ENCODE measurements at regions not wholly inside any gene's neighbourhood (a gene's known extent, or its start where the extent isn't known, plus 50 kb on each side); places are given as distances from the start of the nearest gene placed in this dataset.

GRCh38 chr11:87889126-87889525 lies 286.1 kb downstream of the RAB38 start:
- Histone ChIP-seq H2AK5ac (ENCODE audit: low read depth, low read length) (no peak overlapping the region), H3K4me3 (ENCODE audit: extremely low read depth in 1 of 4, insufficient read depth in 2 of 4, low read depth in 3 of 4, low read length in 4 of 4) (no peak overlapping the region), H3K4me1 (replicated peaks in 1 of 4; ENCODE audit: control insufficient read depth in 3 of 4, insufficient read depth in 4 of 4, low read length in 3 of 4) (0 out of 7 replicates have a peak, but pooled peaks cover 0 to 2% (median 0%) of the 10 kb centered on the region in 4 experiments), H3K79me1 (ENCODE audit: low read depth, low read length) (no peaks in the 10 kb centered on the region), H2BK15ac (ENCODE audit: low read length) (no peak overlapping the region), H4K5ac (ENCODE audit: insufficient read length, low read depth, low read length) (no peak overlapping the region), H3K23me2 (ENCODE audit: low read depth, low read length) (no peaks in the 10 kb centered on the region), H3K27ac (ENCODE audit: low read depth, low read length) (no peak overlapping the region), H3K36me3 (ENCODE audit: control insufficient read depth in 2 of 4, insufficient read depth in 4 of 4, low read length in 3 of 4) (no peaks in the 10 kb centered on the region), H2BK20ac (ENCODE audit: low read length) (no peak overlapping the region), H2BK5ac (ENCODE audit: low read depth, low read length) (no peak overlapping the region), H3K79me2 (ENCODE audit: control insufficient read depth in 1 of 2, insufficient read depth in 2 of 2, low read length in 2 of 2) (no peaks in the 10 kb centered on the region), H4K91ac (replicated peaks; ENCODE audit: insufficient read length, low read length) (no peak overlapping the region), H2BK120ac (replicated peaks; ENCODE audit: low read depth, low read length) (no peak overlapping the region), H3K56ac (replicated peaks; ENCODE audit: insufficient read length, low read depth, low read length) (no peak overlapping the region), H3K23ac (ENCODE audit: insufficient read length) (no peak overlapping the region), H2BK12ac (ENCODE audit: low read depth, low read length) (no peak overlapping the region), H3K18ac (ENCODE audit: extremely low read depth, low read length) (no peak overlapping the region), H4K8ac (ENCODE audit: extremely low read depth, insufficient read depth, low read length) (no peak overlapping the region), H3K9ac (replicated peaks in 1 of 4; ENCODE audit: extremely low read depth in 1 of 4, low read depth in 3 of 4, low read length in 3 of 4) (no peak overlapping the region), H3K27me3 (replicated peaks in 1 of 4; ENCODE audit: control insufficient read depth in 3 of 4, extremely low read depth in 1 of 4, insufficient read depth in 3 of 4, low read length in 3 of 4) (no peaks in the 10 kb centered on the region), H4K20me1 (replicated peaks in 1 of 2; ENCODE audit: control insufficient read depth in 1 of 2, insufficient read depth in 2 of 2, low read length in 2 of 2) (no peaks in the 10 kb centered on the region), H3K4me2 (ENCODE audit: insufficient read depth in 1 of 2, low read depth in 2 of 2, low read length in 2 of 2) (no peak overlapping the region), H3K4ac (replicated peaks; ENCODE audit: insufficient read length, low read depth, low read length) (no peak overlapping the region), H3K14ac (ENCODE audit: insufficient read length) (no peak overlapping the region), H2AFZ (ENCODE audit: low read length) (no peak overlapping the region), H3K9me3 (ENCODE audit: insufficient read depth in 2 of 2, low read depth in 1 of 2, low read length in 1 of 2) (no peaks in the 10 kb centered on the region)
- FAIRE-seq (no peak), DNase-seq (ENCODE audit: low read depth in 1 of 2, low spot score in 2 of 2) (no peak)
- POLR2A ChIA-PET (ENCODE audit: partially characterized antibody): no interaction called here
- CTCF ChIA-PET (ENCODE audit: partially characterized antibody): interaction anchor here (2.5 kb wide), 1 partner anchor 11 kb away, joined by 9 read pairs; no protein-coding TSS in a partner anchor
- TF ChIP-seq SUZ12 (IDR thresholded peaks at IDR 0.05; ENCODE audit: low read length): no peak
- no peak for TF ChIP-seq RBBP5 (IDR thresholded peaks at IDR 0.05; ENCODE audit: borderline replicate concordance, low read depth, low read length)
- TF ChIP-seq GTF2F1 (IDR thresholded peaks at IDR 0.05; ENCODE audit: borderline replicate concordance, low read depth, low read length): no peak
- TF ChIP-seq SP4 (IDR thresholded peaks at IDR 0.05; ENCODE audit: low read length): no peak
- TF ChIP-seq SP1 (IDR thresholded peaks at IDR 0.05; ENCODE audit: low read depth, low read length): no peak
- TF ChIP-seq EZH2 (IDR thresholded peaks at IDR 0.05; ENCODE audit: low read depth, low read length, severe bottlenecking): no peak
- TF ChIP-seq POLR2A (IDR thresholded peaks at IDR 0.05; ENCODE audit: control extremely low read depth in 1 of 2, low read depth in 2 of 2, low read length in 2 of 2): no peak
- no peak for TF ChIP-seq CBX8 (IDR thresholded peaks at IDR 0.05; ENCODE audit: borderline replicate concordance, low read depth, low read length)
- TF ChIP-seq BCL11A (IDR thresholded peaks at IDR 0.05; ENCODE audit: low read depth in 2 of 2, low read length in 2 of 2): no peak
- no peak for TF ChIP-seq NRF1 (IDR thresholded peaks at IDR 0.05; ENCODE audit: low read depth, low read length)
- TF ChIP-seq E2F6 (IDR thresholded peaks at IDR 0.05): no peak
- TF ChIP-seq SIN3A (conservative IDR thresholded peaks at IDR 0.05 in 1 of 2, IDR thresholded peaks at IDR 0.05 in 1 of 2; ENCODE audit: low read depth in 1 of 2, low read length in 2 of 2): no peak
- no peak for TF ChIP-seq ATF3 (IDR thresholded peaks at IDR 0.05; ENCODE audit: insufficient read depth, low read depth, low read length)
